Mesodermal cell (in vitro differentiated cells): ENCODE measurements at regions not wholly inside any gene's neighbourhood (a gene's known extent, or its start where the extent isn't known, plus 50 kb on each side); places are given as distances from the start of the nearest gene placed in this dataset.

Source experiments
- H3K27ac ChIP-seq: 2 replicates; pipeline ENCODE4 v1.7.0; 2013; ENCODE audit warnings: mild to moderate bottlenecking, low read depth, low read length, moderate library complexity; ENCODE audit not compliant: severe bottlenecking
- H3K36me3 ChIP-seq: 2 replicates; pipeline ENCODE4 v1.7.1; 2013; ENCODE audit warnings: mild to moderate bottlenecking, low read length, moderate library complexity; ENCODE audit not compliant: control insufficient read depth, insufficient read depth
- H3K4me1 ChIP-seq: one replicate; pipeline ENCODE4 v1.7.1; 2013; ENCODE audit warnings: mild to moderate bottlenecking, low read length; ENCODE audit not compliant: insufficient read depth, control insufficient read depth, poor library complexity, severe bottlenecking
- H3K4me3 ChIP-seq: 2 replicates; pipeline ENCODE4 v1.7.0; 2013; ENCODE audit warnings: low read length, control low read depth, mild to moderate bottlenecking; ENCODE audit not compliant: insufficient read depth, poor library complexity, severe bottlenecking; ENCODE audit errors: extremely low read depth
- H3K9me3 ChIP-seq: 2 replicates; pipeline ENCODE4 v1.7.1; 2013; ENCODE audit warnings: mild to moderate bottlenecking, low read length, moderate library complexity; ENCODE audit not compliant: control insufficient read depth
- WGBS, 2 experiments: methylation state at CpG; one replicate each; pipeline ENCODE4 v1.1.5; 2013; ENCODE audit warnings: missing lambda C conversion rate in 2 of 2; ENCODE audit not compliant: insufficient coverage in 2 of 2; 5-methylcytosine and 5-hydroxymethylcytosine counted together

DNA sequence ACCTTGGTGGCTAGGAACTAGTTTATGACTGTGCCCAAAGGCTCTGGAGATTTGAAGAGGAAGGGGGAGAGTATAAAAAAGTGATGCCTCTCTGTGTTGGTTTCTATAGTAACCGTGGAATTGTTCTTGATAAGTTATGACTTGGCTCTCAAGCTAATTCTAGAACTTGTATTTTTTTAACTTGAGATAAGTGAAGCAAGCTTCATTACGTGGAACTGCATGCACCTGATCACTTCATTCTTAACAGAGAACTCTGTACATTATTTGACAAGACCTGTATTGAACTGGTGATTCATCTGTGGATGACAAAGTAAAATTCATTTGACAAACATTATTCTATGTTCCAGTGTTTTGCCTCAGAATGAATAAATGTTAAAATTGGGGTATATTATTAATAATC is 1452.2 kb downstream of the REEP3 start:
- Histone ChIP-seq H3K36me3 (no peaks in the 10 kb centered on the region), H3K27ac (no peak overlapping the region)
- 89% methylated on average over 1 of the region's 2 CpGs; no CpG with 5 or more reads in 1 of the 2 experiments for WGBS, 2 experiments

DNA sequence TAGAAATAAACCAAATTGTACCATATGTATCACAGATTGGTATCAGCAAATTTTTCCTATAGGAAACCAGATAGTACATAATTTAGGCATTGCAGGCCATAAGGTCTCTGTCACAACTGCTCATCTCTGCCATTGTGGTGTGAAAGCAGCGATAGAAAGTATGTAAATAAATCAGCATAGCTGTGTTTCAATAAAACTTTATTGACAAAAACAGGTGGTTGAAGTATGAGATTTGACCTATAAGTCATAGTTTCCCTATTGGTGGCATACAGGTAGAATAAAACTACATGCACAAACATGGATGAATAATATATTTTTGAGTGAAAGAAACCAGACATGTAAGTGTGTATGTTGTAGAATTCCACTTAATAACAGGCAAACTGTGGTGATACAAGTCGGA is 1454.9 kb downstream of the REEP3 start:
- no peaks in the 10 kb centered on the region for H3K9me3 ChIP-seq
- WGBS, 2 experiments = 83 to 90% methylated on average over 1 to 2 of the region's 2 CpGs
- H3K36me3 ChIP-seq = no peaks in the 10 kb centered on the region
- H3K4me1 ChIP-seq = no peaks in the 10 kb centered on the region
- H3K27ac ChIP-seq = no peak overlapping the region
- no peak overlapping the region for H3K4me3 ChIP-seq

More for the DNA sequence above, 1452.2 kb downstream of the REEP3 start:
- no peaks in the 10 kb centered on the region for H3K4me1 ChIP-seq
- no peak overlapping the region for H3K4me3 ChIP-seq
- H3K9me3 ChIP-seq = no peaks in the 10 kb centered on the region

DNA sequence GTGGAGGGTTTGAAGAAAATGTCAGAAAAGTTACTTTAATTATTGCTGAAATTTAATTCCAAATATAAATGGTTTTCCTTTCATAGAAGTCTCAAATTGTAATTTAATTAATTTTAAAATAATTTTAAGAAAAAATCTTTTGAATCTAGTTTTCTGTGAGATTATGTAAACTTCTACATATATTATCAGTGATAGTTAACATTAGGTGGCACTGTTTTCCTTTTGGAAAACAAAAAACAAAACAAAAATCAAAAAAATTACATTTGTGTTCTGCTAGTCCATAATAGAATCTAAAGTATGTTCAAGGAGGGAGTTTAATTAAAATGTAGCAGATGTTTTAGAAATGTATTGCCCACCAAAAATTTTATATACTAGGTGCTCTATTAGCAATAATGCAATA is 1456.7 kb downstream of the REEP3 start:
- no peak overlapping the region for H3K4me3 ChIP-seq
- H3K9me3 ChIP-seq = no peaks in the 10 kb centered on the region
- H3K36me3 ChIP-seq = no peaks in the 10 kb centered on the region
- no peak overlapping the region for H3K27ac ChIP-seq
- no peaks in the 10 kb centered on the region for H3K4me1 ChIP-seq

DNA sequence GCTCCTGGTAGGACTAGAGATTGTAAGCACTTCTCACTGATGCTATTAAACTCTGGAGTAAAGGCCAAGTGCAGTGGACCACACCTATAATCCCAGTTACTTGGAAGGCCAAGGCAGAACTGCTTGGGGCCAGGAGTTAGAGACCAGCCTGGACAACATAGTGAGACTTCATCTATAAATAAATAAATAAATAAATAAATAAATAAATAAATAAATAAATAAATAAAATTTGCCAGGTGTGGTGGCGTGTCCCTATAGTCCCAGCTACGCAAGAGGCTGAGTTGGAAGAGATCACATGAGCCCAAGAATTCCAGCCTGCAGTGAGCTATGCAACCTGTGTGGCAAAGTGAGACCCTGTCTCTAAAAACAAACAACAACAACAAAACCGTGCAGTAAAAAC is 1475.7 kb downstream of the REEP3 start:
- Histone ChIP-seq H3K36me3 (no peaks in the 10 kb centered on the region), H3K27ac (no peak overlapping the region), H3K9me3 (no peaks in the 10 kb centered on the region), H3K4me3 (no peak overlapping the region), H3K4me1 (no peaks in the 10 kb centered on the region)
- WGBS, 2 experiments = 70% methylated on average over 2 of the region's 3 CpGs; no CpG with 5 or more reads in 1 of the 2 experiments

DNA sequence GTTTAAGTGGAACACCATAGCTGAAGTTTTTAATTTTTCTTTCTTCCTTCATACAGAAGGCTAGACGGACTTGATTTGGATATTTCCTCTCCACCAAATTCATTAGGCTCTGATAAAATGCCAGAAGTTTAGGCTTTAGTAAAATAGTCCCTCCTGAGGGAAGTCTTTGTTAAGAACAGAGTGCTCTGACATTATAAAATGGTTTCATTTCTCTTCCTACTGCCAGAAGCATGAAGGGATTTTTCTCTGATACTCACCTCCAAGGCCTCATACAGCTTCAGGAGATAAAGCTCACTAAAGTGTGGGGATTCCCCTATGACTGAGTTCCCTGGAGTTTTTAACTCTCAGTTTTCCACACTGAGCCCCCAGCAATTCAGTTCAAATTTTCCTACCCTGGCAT is 1489.6 kb downstream of the REEP3 start:
- WGBS, 2 experiments = no CpG with 5 or more reads among the region's 1 CpG
- no peaks in the 10 kb centered on the region for H3K9me3 ChIP-seq
- H3K4me3 ChIP-seq = no peak overlapping the region
- H3K4me1 ChIP-seq = no peaks in the 10 kb centered on the region
- H3K27ac ChIP-seq = no peak overlapping the region
- no peaks in the 10 kb centered on the region for H3K36me3 ChIP-seq

DNA sequence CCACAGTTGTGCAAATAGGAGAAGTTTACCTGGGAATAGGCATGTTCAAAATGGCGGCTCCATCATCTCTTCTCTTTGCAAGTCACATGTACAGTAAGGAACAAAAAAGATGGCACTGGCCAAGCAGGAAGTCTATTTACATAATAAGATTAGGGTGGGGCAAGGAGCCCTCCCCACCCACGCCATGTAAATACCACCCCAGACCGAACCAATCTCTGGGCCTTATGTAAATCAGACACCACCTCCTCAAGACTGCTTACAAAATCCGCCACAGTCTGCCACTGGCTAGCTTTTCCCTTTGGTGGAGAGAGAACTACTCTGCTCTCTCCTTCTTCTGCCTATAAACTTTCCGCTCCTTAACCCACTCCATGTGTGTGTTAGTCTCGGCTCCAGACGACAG is 1496.3 kb downstream of the REEP3 start:
- 88 to 100% methylated on average over 2 of the region's 7 CpGs for WGBS, 2 experiments

DNA sequence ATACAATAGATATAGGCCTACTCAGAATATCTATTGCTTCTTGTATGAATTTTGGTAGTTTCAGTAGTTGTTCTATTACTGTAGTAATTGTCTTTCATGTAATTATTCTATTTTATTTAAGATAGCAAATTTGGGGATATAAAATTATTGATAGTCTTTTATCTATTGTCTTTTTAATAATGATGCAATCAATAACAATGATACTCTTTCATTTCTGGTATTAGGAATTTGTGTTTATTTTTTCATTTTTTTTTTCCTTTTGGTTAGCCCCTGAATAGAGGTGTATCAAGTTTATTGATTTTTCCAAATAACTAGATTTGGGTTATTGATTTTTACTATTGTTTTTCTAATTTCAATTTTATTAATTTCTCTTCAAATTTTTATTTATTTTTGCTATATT is 1503.7 kb downstream of the REEP3 start:
- Histone ChIP-seq H3K27ac (no peak overlapping the region), H3K36me3 (no peaks in the 10 kb centered on the region), H3K4me3 (no peak overlapping the region), H3K4me1 (no peaks in the 10 kb centered on the region), H3K9me3 (no peaks in the 10 kb centered on the region)

More for the DNA sequence above, 1496.3 kb downstream of the REEP3 start:
- H3K27ac ChIP-seq = no peak overlapping the region
- H3K36me3 ChIP-seq = no peaks in the 10 kb centered on the region
- H3K4me1 ChIP-seq = no peaks in the 10 kb centered on the region
- no peak overlapping the region for H3K4me3 ChIP-seq
- no peaks in the 10 kb centered on the region for H3K9me3 ChIP-seq

DNA sequence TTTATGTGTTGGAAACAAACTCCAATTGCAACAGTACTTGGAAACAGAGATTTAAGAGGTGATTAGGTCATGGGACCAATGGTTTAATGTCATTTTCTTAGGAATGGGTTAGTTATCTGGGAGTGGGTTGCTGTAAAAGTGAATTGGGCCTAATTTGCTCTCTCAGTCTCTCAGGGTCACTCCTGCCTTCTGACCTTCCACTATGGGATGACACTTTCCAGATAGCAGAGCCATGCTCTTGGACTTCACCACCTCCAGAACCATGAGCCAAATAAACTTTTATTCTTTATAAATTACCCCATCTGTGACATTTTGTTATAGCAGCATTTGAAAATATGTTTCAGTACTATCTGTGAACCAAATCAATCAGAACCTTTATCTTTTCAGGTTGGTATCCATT is 1509.1 kb downstream of the REEP3 start:
- no peak overlapping the region for H3K27ac ChIP-seq
- no peaks in the 10 kb centered on the region for H3K4me1 ChIP-seq
- no peak overlapping the region for H3K4me3 ChIP-seq
- H3K9me3 ChIP-seq = peaks cover 7% of the 10 kb centered on the region
- no peaks in the 10 kb centered on the region for H3K36me3 ChIP-seq

DNA sequence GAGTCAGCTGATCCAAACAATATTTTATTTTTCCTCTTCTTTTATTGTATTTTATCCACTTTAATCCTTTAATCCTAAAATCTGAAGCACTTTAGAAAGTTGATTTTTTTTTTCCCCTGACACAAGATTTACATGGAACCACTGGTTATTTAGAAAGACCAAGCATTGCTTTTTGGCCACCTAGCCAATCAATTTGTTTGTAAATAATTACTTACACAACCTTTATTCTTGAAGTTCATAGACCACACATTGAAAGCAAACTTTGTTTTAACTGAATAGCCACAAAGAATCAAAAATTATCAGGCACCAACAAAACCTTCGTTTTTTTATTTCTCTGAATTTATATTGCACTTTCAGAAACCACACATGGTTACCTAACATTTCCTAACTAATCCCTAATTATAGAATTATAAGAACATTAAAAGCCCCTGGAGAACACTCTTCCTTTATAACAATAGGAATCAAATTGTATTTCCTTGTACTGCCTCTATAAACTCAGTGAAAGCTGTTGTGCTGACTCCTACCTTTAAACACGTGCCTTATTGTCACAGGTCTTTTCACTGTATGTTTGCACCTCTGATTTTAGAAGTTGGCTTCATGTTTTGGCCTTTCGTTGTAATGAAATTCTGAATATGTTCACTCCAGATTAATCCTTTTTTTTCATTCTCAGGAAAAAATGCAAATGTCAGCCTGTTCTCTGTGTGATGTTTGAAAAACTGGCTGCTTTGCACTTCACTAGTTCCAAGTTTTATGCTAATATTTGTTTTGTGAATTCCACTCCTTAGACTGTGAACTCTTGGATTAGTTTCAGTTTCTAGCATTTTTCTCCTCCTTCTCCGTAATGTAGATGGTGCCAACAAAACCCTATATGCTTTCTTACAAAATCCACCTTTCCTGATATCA is 1511.9 kb downstream of the REEP3 start:
- whole genome bisulfite sequencing, 2 experiments = 80% methylated on average over 1 of the region's 4 CpGs; no CpG with 5 or more reads in 1 of the 2 experiments
- no peaks in the 10 kb centered on the region for H3K36me3 ChIP-seq

DNA sequence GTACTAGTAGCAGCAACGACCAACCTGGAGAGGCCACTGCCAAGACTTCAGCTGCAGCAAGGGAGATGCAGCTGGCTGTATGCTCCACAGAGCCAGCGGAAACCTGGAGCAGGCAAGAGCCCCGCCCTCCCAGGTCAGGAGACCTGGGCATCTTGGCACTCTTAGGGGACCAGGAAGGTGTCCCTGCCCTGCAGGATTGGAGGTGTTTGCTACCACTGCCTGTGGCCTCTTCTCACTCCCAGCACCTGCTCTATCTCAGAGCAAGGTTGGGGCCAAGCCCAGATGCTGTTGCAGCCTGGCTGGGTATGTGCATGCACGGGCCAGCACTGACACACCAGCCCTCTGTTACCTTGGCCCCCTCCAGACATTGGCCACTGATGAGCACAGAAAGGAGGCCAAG is 1512.8 kb downstream of the REEP3 start:
- no peak overlapping the region for H3K27ac ChIP-seq
- no peaks in the 10 kb centered on the region for H3K4me1 ChIP-seq
- H3K4me3 ChIP-seq = no peak overlapping the region
- WGBS, 2 experiments = 89 to 90% methylated on average over 4 of the region's 4 CpGs
- H3K36me3 ChIP-seq = no peaks in the 10 kb centered on the region
- peaks cover 8% of the 10 kb centered on the region for H3K9me3 ChIP-seq

More for the DNA sequence above, 1511.9 kb downstream of the REEP3 start:
- Histone ChIP-seq H3K9me3 (peaks cover 8% of the 10 kb centered on the region), H3K4me1 (no peaks in the 10 kb centered on the region), H3K4me3 (no peak overlapping the region), H3K27ac (no peak overlapping the region)

DNA sequence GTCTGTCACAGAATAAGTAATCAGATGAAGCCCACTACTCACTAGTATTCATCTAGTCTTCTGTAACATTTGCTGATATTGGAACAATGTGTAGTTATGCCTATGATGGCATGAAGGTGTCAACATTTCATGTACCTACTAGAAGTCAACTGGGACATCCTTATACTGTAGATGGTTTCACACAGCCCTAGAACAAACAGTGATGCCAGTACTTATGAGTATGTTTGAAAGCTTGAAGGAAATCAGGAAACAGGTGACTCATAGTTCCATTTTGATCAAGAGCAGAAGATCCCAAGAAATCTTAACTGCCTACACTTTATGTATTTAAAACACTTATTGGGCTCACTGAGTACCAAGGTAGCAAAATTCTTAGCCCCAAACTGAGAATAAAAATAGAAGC is 1519.6 kb downstream of the REEP3 start:
- no peak overlapping the region for H3K4me3 ChIP-seq
- H3K36me3 ChIP-seq = no peaks in the 10 kb centered on the region
- H3K4me1 ChIP-seq = no peaks in the 10 kb centered on the region
- H3K9me3 ChIP-seq = no peaks in the 10 kb centered on the region
- H3K27ac ChIP-seq = no peak overlapping the region
